GM23338 (cell line): ENCODE measurements at regions not wholly inside any gene's neighbourhood (a gene's known extent, or its start where the extent isn't known, plus 50 kb on each side); places are given as distances from the start of the nearest gene placed in this dataset.

Source experiments
- ATAC-seq: fragments of 200-7000 bp; cut with Tn5 transposase; 3 replicates; pipeline ENCODE4 v1.9.1; 2020
- DNase-seq: peaks from one replicate; pipeline ENCODE4 v3.0.0-alpha.2; 2015; ENCODE audit warnings: low spot score
- H2AFZ ChIP-seq: fragments of 200-600 bp; sonication (generic); 2 replicates; pipeline ENCODE4 v1.8.0; 2016; ENCODE audit warnings: antibody characterized with exemption, mild to moderate bottlenecking, moderate library complexity
- H3F3A ChIP-seq: fragments of 200-600 bp; sonication (generic); replicated peaks from 2 replicates; pipeline ENCODE4 v1.8.0; 2017; ENCODE audit warnings: antibody characterized with exemption, mixed run types, low read depth
- H3K27ac ChIP-seq: fragments of 200-600 bp; sonication (generic); 2 replicates; pipeline ENCODE4 v1.6.1; 2016; ENCODE audit warnings: low read depth
- H3K27me3 ChIP-seq: fragments of 200-600 bp; sonication (generic); 2 replicates; pipeline ENCODE4 v1.8.0; 2016; ENCODE audit warnings: mild to moderate bottlenecking, mixed run types, moderate library complexity; ENCODE audit not compliant: insufficient read depth
- H3K36me3 ChIP-seq: fragments of 200-600 bp; sonication (generic); 2 replicates; pipeline ENCODE4 v1.8.0; 2016; ENCODE audit warnings: mild to moderate bottlenecking; ENCODE audit not compliant: insufficient read depth
- H3K4me1 ChIP-seq: fragments of 200-600 bp; sonication (generic); 2 replicates; pipeline ENCODE4 v1.8.0; 2016; ENCODE audit warnings: mild to moderate bottlenecking, moderate library complexity; ENCODE audit not compliant: insufficient read depth
- H3K4me2 ChIP-seq: fragments of 200-600 bp; sonication (generic); 2 replicates; pipeline ENCODE4 v1.7.1; 2017; ENCODE audit warnings: mixed run types
- H3K4me3 ChIP-seq: fragments of 200-600 bp; sonication (generic); 2 replicates; pipeline ENCODE4 v1.6.1; 2016; ENCODE audit warnings: mixed run types
- H3K79me2 ChIP-seq: fragments of 200-600 bp; sonication (generic); replicated peaks from 2 replicates; pipeline ENCODE4 v1.8.0; 2017; ENCODE audit warnings: mild to moderate bottlenecking; ENCODE audit not compliant: insufficient read depth
- H3K9me2 ChIP-seq: fragments of 200-600 bp; sonication (generic); 2 replicates; pipeline ENCODE4 v1.8.0; 2017; ENCODE audit not compliant: insufficient read depth
- H4K20me1 ChIP-seq: fragments of 200-600 bp; sonication (generic); replicated peaks from 2 replicates; pipeline ENCODE4 v1.8.0; 2017; ENCODE audit warnings: mild to moderate bottlenecking; ENCODE audit not compliant: insufficient read depth
- H3K27ac Mint-ChIP-seq: 2 replicates; pipeline ENCODE4 v1.8.0; 2020; ENCODE audit warnings: inconsistent platforms, mild to moderate bottlenecking, moderate library complexity, mixed read lengths
- H3K27me3 Mint-ChIP-seq: 3 replicates; pipeline ENCODE4 v1.8.0; 2022; ENCODE audit warnings: low read depth, mild to moderate bottlenecking, moderate library complexity, mixed read lengths, inconsistent platforms; ENCODE audit not compliant: insufficient read depth, poor library complexity
- H3K36me3 Mint-ChIP-seq: 3 replicates; pipeline ENCODE4 v1.8.0; 2021; ENCODE audit warnings: low read depth, mild to moderate bottlenecking, inconsistent platforms, moderate library complexity, mixed read lengths
- H3K4me1 Mint-ChIP-seq: 3 replicates; pipeline ENCODE4 v1.8.0; 2020; ENCODE audit warnings: mild to moderate bottlenecking, inconsistent platforms, mixed read lengths
- H3K4me3 Mint-ChIP-seq: 3 replicates; pipeline ENCODE4 v1.8.0; 2021; ENCODE audit warnings: moderate library complexity, mild to moderate bottlenecking, inconsistent platforms, mixed read lengths
- H3K9me3 Mint-ChIP-seq: 3 replicates; pipeline ENCODE4 v1.8.0; 2020; ENCODE audit warnings: moderate library complexity, mild to moderate bottlenecking, inconsistent platforms, mixed read lengths
- CTCF ChIP-seq, 2 experiments: fragments of 200-600 bp in 1 of 2; sonication (generic) in 1 of 2; conservative IDR thresholded peaks; 2 replicates each; pipeline versions ENCODE4 v1.5.1 to v1.6.1; 2016 to 2017; ENCODE audit warnings: antibody characterized with exemption in 2 of 2, low read depth in 2 of 2, mild to moderate bottlenecking in 2 of 2, moderate library complexity in 1 of 2
- ZNF331 ChIP-seq: fragments of 250-450 bp; sonication (Bioruptor Pico); IDR thresholded peaks from 2 replicates; pipeline ENCODE4 v1.5.0; 2020; ENCODE audit warnings: low read depth, mild to moderate bottlenecking, moderate library complexity
- ZNF462 ChIP-seq: fragments of 250-450 bp; sonication (Bioruptor Pico); IDR thresholded peaks from 2 replicates; pipeline ENCODE4 v1.5.0; 2020; ENCODE audit warnings: mild to moderate bottlenecking, moderate library complexity

GRCh38 chr21:41665766-41666595 is 100.9 kb downstream of the RIPK4 start:
- Histone ChIP-seq H3K4me3 (no peak overlapping the region), H3K4me1 (no peaks in the 10 kb centered on the region), H2AFZ (no peak overlapping the region), H3F3A (no peaks in the 10 kb centered on the region), H3K4me2 (no peak overlapping the region), H3K27ac (no peak overlapping the region), H3K27me3 (no peaks in the 10 kb centered on the region), H3K9me2 (no peaks in the 10 kb centered on the region), H3K36me3 (no peaks in the 10 kb centered on the region), H4K20me1 (no peaks in the 10 kb centered on the region), H3K79me2 (no peaks in the 10 kb centered on the region)
- TF ChIP-seq CTCF (conservative IDR thresholded peaks at IDR 0.05; ENCODE audit: low read depth in 2 of 2) (no peak), ZNF462 (CRISPR knock-in tag) (no peak), ZNF331 (no peak)
- Mint-ChIP-seq H3K27me3 (peaks cover 5% of the 10 kb centered on the region), H3K4me3 (no peak overlapping the region), H3K36me3 (no peaks in the 10 kb centered on the region), H3K4me1 (0 out of 3 replicates have a peak, but pooled peaks cover 4% of the 10 kb centered on the region), H3K9me3 (no peaks in the 10 kb centered on the region), H3K27ac (no peak overlapping the region)
- DNase-seq, result no peak
- no peak for ATAC-seq
